ENCODE measurements at regions not wholly inside any gene's neighbourhood (a gene's known extent, or its start where the extent isn't known, plus 50 kb on each side); places are given as distances from the start of the nearest gene placed in this dataset.

- Histone ChIP-seq H3K9me3 (ENCODE audit: insufficient read depth, low read depth, low read length) (no peaks in the 10 kb centered on the region), H3K9ac (ENCODE audit: low read depth, low read length) (no peak overlapping the region), H3K4me1 (ENCODE audit: insufficient read depth, low read length) (no peaks in the 10 kb centered on the region), H3K27me3 (ENCODE audit: insufficient read depth, low read length) (no peaks in the 10 kb centered on the region), H3K27ac (ENCODE audit: low read depth, low read length) (no peak overlapping the region), H3K36me3 (ENCODE audit: insufficient read depth, low read length) (no peaks in the 10 kb centered on the region), H3K4me3 (ENCODE audit: low read length) (no peak overlapping the region)
- 88% methylated on average over 5 of the region's 6 CpGs for WGBS
These were observed 690.9 kb downstream of the PCDH19 start for GRCh38 chrX:99719140-99719539.

- H3K27me3 ChIP-seq (ENCODE audit: insufficient read depth, low read length), result no peaks in the 10 kb centered on the region
- no peaks in the 10 kb centered on the region for H3K9me3 ChIP-seq (ENCODE audit: insufficient read depth, low read depth, low read length)
- 85% methylated on average over 2 of the region's 2 CpGs for WGBS
- H3K27ac ChIP-seq (ENCODE audit: low read depth, low read length), result no peak overlapping the region
- no peak overlapping the region for H3K4me3 ChIP-seq (ENCODE audit: low read length)
- H3K9ac ChIP-seq (ENCODE audit: low read depth, low read length), result no peak overlapping the region
- H3K36me3 ChIP-seq (ENCODE audit: insufficient read depth, low read length), result no peaks in the 10 kb centered on the region
- H3K4me1 ChIP-seq (ENCODE audit: insufficient read depth, low read length), result no peaks in the 10 kb centered on the region
These were observed 692.4 kb downstream of the PCDH19 start for GRCh38 chrX:99717716-99718115.

GRCh38 chrX:99705701-99706100, 704.4 kb downstream of the PCDH19 start:
- Histone ChIP-seq H3K27ac (ENCODE audit: low read depth, low read length) (no peak overlapping the region), H3K36me3 (ENCODE audit: insufficient read depth, low read length) (no peaks in the 10 kb centered on the region), H3K9me3 (ENCODE audit: insufficient read depth, low read depth, low read length) (no peaks in the 10 kb centered on the region), H3K27me3 (ENCODE audit: insufficient read depth, low read length) (no peaks in the 10 kb centered on the region), H3K4me1 (ENCODE audit: insufficient read depth, low read length) (no peaks in the 10 kb centered on the region), H3K4me3 (ENCODE audit: low read length) (no peak overlapping the region), H3K9ac (ENCODE audit: low read depth, low read length) (no peak overlapping the region)
- WGBS, result 92% methylated on average over 4 of the region's 4 CpGs

- Histone ChIP-seq H3K36me3 (ENCODE audit: insufficient read depth, low read length) (no peaks in the 10 kb centered on the region), H3K27me3 (ENCODE audit: insufficient read depth, low read length) (no peaks in the 10 kb centered on the region)
- 90% methylated on average over 4 of the region's 4 CpGs for WGBS
These were observed 706.6 kb downstream of the PCDH19 start for GRCh38 chrX:99703473-99703872.

GRCh38 chrX:99698451-99698850, 711.6 kb downstream of the PCDH19 start:
- no peaks in the 10 kb centered on the region for H3K27me3 ChIP-seq (ENCODE audit: insufficient read depth, low read length)
- no peak overlapping the region for H3K27ac ChIP-seq (ENCODE audit: low read depth, low read length)
- H3K36me3 ChIP-seq (ENCODE audit: insufficient read depth, low read length), result no peaks in the 10 kb centered on the region
- no peak overlapping the region for H3K9ac ChIP-seq (ENCODE audit: low read depth, low read length)
- 92% methylated on average over 2 of the region's 2 CpGs for WGBS
- H3K4me3 ChIP-seq (ENCODE audit: low read length), result no peak overlapping the region
- no peaks in the 10 kb centered on the region for H3K4me1 ChIP-seq (ENCODE audit: insufficient read depth, low read length)
- H3K9me3 ChIP-seq (ENCODE audit: insufficient read depth, low read depth, low read length), result no peaks in the 10 kb centered on the region

More at GRCh38 chrX:99703473-99703872, 706.6 kb downstream of the PCDH19 start:
- no peaks in the 10 kb centered on the region for H3K4me1 ChIP-seq (ENCODE audit: insufficient read depth, low read length)
- no peak overlapping the region for H3K9ac ChIP-seq (ENCODE audit: low read depth, low read length)
- H3K4me3 ChIP-seq (ENCODE audit: low read length), result no peak overlapping the region
- no peak overlapping the region for H3K27ac ChIP-seq (ENCODE audit: low read depth, low read length)
- no peaks in the 10 kb centered on the region for H3K9me3 ChIP-seq (ENCODE audit: insufficient read depth, low read depth, low read length)

- Histone ChIP-seq H3K4me1 (ENCODE audit: insufficient read depth, low read length) (no peaks in the 10 kb centered on the region), H3K9ac (ENCODE audit: low read depth, low read length) (no peak overlapping the region), H3K9me3 (ENCODE audit: insufficient read depth, low read depth, low read length) (no peaks in the 10 kb centered on the region), H3K27me3 (ENCODE audit: insufficient read depth, low read length) (no peaks in the 10 kb centered on the region), H3K36me3 (ENCODE audit: insufficient read depth, low read length) (no peaks in the 10 kb centered on the region), H3K4me3 (ENCODE audit: low read length) (no peak overlapping the region), H3K27ac (ENCODE audit: low read depth, low read length) (no peak overlapping the region)
- WGBS, result 89% methylated on average over 4 of the region's 4 CpGs
These were observed 746.9 kb downstream of the PCDH19 start for GRCh38 chrX:99663136-99663535.

GRCh38 chrX:99654188-99654587, 755.9 kb downstream of the PCDH19 start:
- WGBS, result no CpG with 5 or more reads among the region's 1 CpG
- Histone ChIP-seq H3K4me1 (ENCODE audit: insufficient read depth, low read length) (no peaks in the 10 kb centered on the region), H3K9ac (ENCODE audit: low read depth, low read length) (no peak overlapping the region), H3K27ac (ENCODE audit: low read depth, low read length) (no peak overlapping the region), H3K27me3 (ENCODE audit: insufficient read depth, low read length) (no peaks in the 10 kb centered on the region), H3K36me3 (ENCODE audit: insufficient read depth, low read length) (no peaks in the 10 kb centered on the region), H3K9me3 (ENCODE audit: insufficient read depth, low read depth, low read length) (no peaks in the 10 kb centered on the region), H3K4me3 (ENCODE audit: low read length) (no peak overlapping the region)

- Histone ChIP-seq H3K4me3 (ENCODE audit: low read length) (no peak overlapping the region), H3K9me3 (ENCODE audit: insufficient read depth, low read depth, low read length) (no peaks in the 10 kb centered on the region), H3K4me1 (ENCODE audit: insufficient read depth, low read length) (no peaks in the 10 kb centered on the region), H3K36me3 (ENCODE audit: insufficient read depth, low read length) (no peaks in the 10 kb centered on the region), H3K27ac (ENCODE audit: low read depth, low read length) (no peak overlapping the region), H3K27me3 (ENCODE audit: insufficient read depth, low read length) (no peaks in the 10 kb centered on the region), H3K9ac (ENCODE audit: low read depth, low read length) (no peak overlapping the region)
- no CpG with 5 or more reads among the region's 1 CpG for WGBS
These were observed 756.7 kb downstream of the PCDH19 start for GRCh38 chrX:99653352-99653751.

GRCh38 chrX:99613041-99613440, 797.0 kb downstream of the PCDH19 start:
- no peaks in the 10 kb centered on the region for H3K27me3 ChIP-seq (ENCODE audit: insufficient read depth, low read length)
- H3K9ac ChIP-seq (ENCODE audit: low read depth, low read length), result no peak overlapping the region
- no peaks in the 10 kb centered on the region for H3K36me3 ChIP-seq (ENCODE audit: insufficient read depth, low read length)
- no peaks in the 10 kb centered on the region for H3K9me3 ChIP-seq (ENCODE audit: insufficient read depth, low read depth, low read length)
- no peaks in the 10 kb centered on the region for H3K4me1 ChIP-seq (ENCODE audit: insufficient read depth, low read length)
- no peak overlapping the region for H3K4me3 ChIP-seq (ENCODE audit: low read length)
- H3K27ac ChIP-seq (ENCODE audit: low read depth, low read length), result no peak overlapping the region

GRCh38 chrX:99603091-99603814, 806.8 kb downstream of the PCDH19 start:
- H3K4me3 ChIP-seq (ENCODE audit: low read length), result peak overlapping the region; percentile 21; the same call in 1 of the 2 replicates
- no peak overlapping the region for H3K9ac ChIP-seq (ENCODE audit: low read depth, low read length)
- no peaks in the 10 kb centered on the region for H3K27me3 ChIP-seq (ENCODE audit: insufficient read depth, low read length)
- peaks cover 7% of the 10 kb centered on the region for H3K4me1 ChIP-seq (ENCODE audit: insufficient read depth, low read length)
- no CpG with 5 or more reads among the region's 3 CpGs for WGBS
- peak overlapping the region; percentile 76; the same call in 1 of the 2 replicates for H3K27ac ChIP-seq (ENCODE audit: low read depth, low read length)
- H3K9me3 ChIP-seq (ENCODE audit: insufficient read depth, low read depth, low read length), result no peaks in the 10 kb centered on the region
- no peaks in the 10 kb centered on the region for H3K36me3 ChIP-seq (ENCODE audit: insufficient read depth, low read length)

- H3K36me3 ChIP-seq (ENCODE audit: insufficient read depth, low read length), result no peaks in the 10 kb centered on the region
- H3K4me1 ChIP-seq (ENCODE audit: insufficient read depth, low read length), result peaks cover 7% of the 10 kb centered on the region
- no peak overlapping the region for H3K4me3 ChIP-seq (ENCODE audit: low read length)
- H3K9me3 ChIP-seq (ENCODE audit: insufficient read depth, low read depth, low read length), result no peaks in the 10 kb centered on the region
- no peaks in the 10 kb centered on the region for H3K27me3 ChIP-seq (ENCODE audit: insufficient read depth, low read length)
- no peak overlapping the region for H3K27ac ChIP-seq (ENCODE audit: low read depth, low read length)
- H3K9ac ChIP-seq (ENCODE audit: low read depth, low read length), result no peak overlapping the region
These were observed 808.0 kb downstream of the PCDH19 start for GRCh38 chrX:99602107-99602506.

GRCh38 chrX:99588936-99589335, 821.1 kb downstream of the PCDH19 start:
- H3K27ac ChIP-seq (ENCODE audit: low read depth, low read length), result no peak overlapping the region
- WGBS, result 94% methylated on average over 3 of the region's 3 CpGs
- H3K4me3 ChIP-seq (ENCODE audit: low read length), result no peak overlapping the region
- no peaks in the 10 kb centered on the region for H3K9me3 ChIP-seq (ENCODE audit: insufficient read depth, low read depth, low read length)
- H3K36me3 ChIP-seq (ENCODE audit: insufficient read depth, low read length), result no peaks in the 10 kb centered on the region
- H3K4me1 ChIP-seq (ENCODE audit: insufficient read depth, low read length), result no peaks in the 10 kb centered on the region
- H3K9ac ChIP-seq (ENCODE audit: low read depth, low read length), result no peak overlapping the region
- no peaks in the 10 kb centered on the region for H3K27me3 ChIP-seq (ENCODE audit: insufficient read depth, low read length)
